ENCODE measurements at regions not wholly inside any gene's neighbourhood (a gene's known extent, or its start where the extent isn't known, plus 50 kb on each side); places are given as distances from the start of the nearest gene placed in this dataset.

GRCh38 chr11:95291946-95292345, 60.9 kb upstream of the SESN3 start:
- TF ChIP-seq CTCF (IDR thresholded peaks at IDR 0.05; ENCODE audit: poor library complexity), result no peak
- no peak for TF ChIP-seq EZH2 (IDR thresholded peaks at IDR 0.05; ENCODE audit: borderline replicate concordance)
